Activated CD8-positive, alpha-beta memory T cell treated with anti-CD3 and anti-CD28 coated beads, Interleukin-2, amount 10 ng/mL, durations not matched to agents 7 days and 5 days (primary cell): ENCODE measurements at regions not wholly inside any gene's neighbourhood (a gene's known extent, or its start where the extent isn't known, plus 50 kb on each side); places are given as distances from the start of the nearest gene placed in this dataset.
A peak's percentile ranks its signal among the peaks of the same experiment; 100 is the strongest.

Experiments used
- ATAC-seq: fragments of 150-1000 bp; cut with Tn5 transposase; one replicate; pipeline ENCODE4 v1.10.0; 2021; ENCODE audit warnings: moderate library complexity
- CTCF ChIA-PET: fragments of 350-600 bp; sonication (Branson Sonifier 250); formaldehyde crosslinking; loops from one replicate; lab custom pipeline; 2021; ENCODE audit warnings: antibody characterized with exemption; lab: Charles Lee
- DNase-seq: peaks from one replicate; pipeline ENCODE4 v3.0.0-alpha.2; 2020
- H3K27ac Mint-ChIP-seq: one replicate; pipeline ENCODE4 v1.8.0; 2021; ENCODE audit warnings: mild to moderate bottlenecking, mixed read lengths
- H3K27me3 Mint-ChIP-seq: one replicate; pipeline ENCODE4 v1.8.0; 2021; ENCODE audit warnings: mixed read lengths
- H3K36me3 Mint-ChIP-seq: one replicate; pipeline ENCODE4 v1.8.0; 2021; ENCODE audit warnings: mild to moderate bottlenecking, mixed read lengths
- H3K4me1 Mint-ChIP-seq: one replicate; pipeline ENCODE4 v1.8.0; 2021; ENCODE audit warnings: mixed read lengths
- H3K4me3 Mint-ChIP-seq: one replicate; pipeline ENCODE4 v1.8.0; 2021; ENCODE audit warnings: mild to moderate bottlenecking, moderate library complexity, mixed read lengths
- H3K9me3 Mint-ChIP-seq: one replicate; pipeline ENCODE4 v1.8.0; 2022; ENCODE audit warnings: low read depth, mixed read lengths

GRCh38 chr15:98138910-98139309, 178.4 kb downstream of the ARRDC4 start:
- no peaks in the 10 kb centered on the region for H3K36me3 Mint-ChIP-seq
- no peaks in the 10 kb centered on the region for H3K27me3 Mint-ChIP-seq
- H3K27ac Mint-ChIP-seq, result no peak overlapping the region
- DNase-seq (no peak), ATAC-seq (no peak)
- CTCF ChIA-PET, result no interaction called here
- no peak overlapping the region for H3K4me3 Mint-ChIP-seq
- no peaks in the 10 kb centered on the region for H3K9me3 Mint-ChIP-seq
- H3K4me1 Mint-ChIP-seq, result no peaks in the 10 kb centered on the region

- CTCF ChIA-PET, result no interaction called here
- DNase-seq (no peak), ATAC-seq (no peak)
- no peak overlapping the region for H3K4me3 Mint-ChIP-seq
- no peaks in the 10 kb centered on the region for H3K4me1 Mint-ChIP-seq
- H3K36me3 Mint-ChIP-seq, result no peaks in the 10 kb centered on the region
- H3K27me3 Mint-ChIP-seq, result no peaks in the 10 kb centered on the region
- no peak overlapping the region for H3K27ac Mint-ChIP-seq
- no peaks in the 10 kb centered on the region for H3K9me3 Mint-ChIP-seq
These were observed 178.8 kb downstream of the ARRDC4 start for GRCh38 chr15:98139337-98139736.

- no peak for ATAC-seq
- no peak for DNase-seq
- no peak overlapping the region for H3K4me3 Mint-ChIP-seq
- no peak overlapping the region for H3K27ac Mint-ChIP-seq
- no peaks in the 10 kb centered on the region for H3K9me3 Mint-ChIP-seq
- H3K27me3 Mint-ChIP-seq, result no peaks in the 10 kb centered on the region
- CTCF ChIA-PET, result no interaction called here
- no peaks in the 10 kb centered on the region for H3K4me1 Mint-ChIP-seq
- no peaks in the 10 kb centered on the region for H3K36me3 Mint-ChIP-seq
These were observed 182.1 kb downstream of the ARRDC4 start for GRCh38 chr15:98142572-98142971.

- no peaks in the 10 kb centered on the region for H3K36me3 Mint-ChIP-seq
- no peak for ATAC-seq
These were observed 182.6 kb downstream of the ARRDC4 start for GRCh38 chr15:98143116-98143515.

GRCh38 chr15:98144388-98144787, 183.9 kb downstream of the ARRDC4 start:
- no peak for DNase-seq
- no peak for ATAC-seq
- H3K4me1 Mint-ChIP-seq, result no peaks in the 10 kb centered on the region
- H3K4me3 Mint-ChIP-seq, result no peak overlapping the region
- CTCF ChIA-PET, result no interaction called here
- no peaks in the 10 kb centered on the region for H3K36me3 Mint-ChIP-seq
- no peak overlapping the region for H3K27ac Mint-ChIP-seq
- H3K9me3 Mint-ChIP-seq, result no peaks in the 10 kb centered on the region
- H3K27me3 Mint-ChIP-seq, result no peaks in the 10 kb centered on the region

More at GRCh38 chr15:98143116-98143515, 182.6 kb downstream of the ARRDC4 start:
- no peak for DNase-seq
- H3K4me1 Mint-ChIP-seq, result no peaks in the 10 kb centered on the region
- H3K4me3 Mint-ChIP-seq, result no peak overlapping the region
- no peaks in the 10 kb centered on the region for H3K9me3 Mint-ChIP-seq
- H3K27ac Mint-ChIP-seq, result no peak overlapping the region
- CTCF ChIA-PET, result no interaction called here
- no peaks in the 10 kb centered on the region for H3K27me3 Mint-ChIP-seq

- Mint-ChIP-seq H3K4me1 (no peaks in the 10 kb centered on the region), H3K4me3 (no peak overlapping the region), H3K27me3 (no peaks in the 10 kb centered on the region), H3K9me3 (no peaks in the 10 kb centered on the region), H3K36me3 (no peaks in the 10 kb centered on the region), H3K27ac (no peak overlapping the region)
- CTCF ChIA-PET, result no interaction called here
- DNase-seq (no peak), ATAC-seq (no peak)
These were observed 185.7 kb downstream of the ARRDC4 start for GRCh38 chr15:98146031-98146820.

- CTCF ChIA-PET, result no interaction called here
- Mint-ChIP-seq H3K27ac (no peak overlapping the region), H3K27me3 (no peaks in the 10 kb centered on the region), H3K9me3 (no peaks in the 10 kb centered on the region), H3K4me3 (no peak overlapping the region), H3K4me1 (no peaks in the 10 kb centered on the region), H3K36me3 (no peaks in the 10 kb centered on the region)
- no peak for ATAC-seq
- DNase-seq, result no peak
These were observed 186.9 kb downstream of the ARRDC4 start for GRCh38 chr15:98147415-98147814.

- Mint-ChIP-seq H3K27ac (no peak overlapping the region), H3K27me3 (no peaks in the 10 kb centered on the region), H3K9me3 (no peaks in the 10 kb centered on the region), H3K36me3 (no peaks in the 10 kb centered on the region), H3K4me3 (no peak overlapping the region), H3K4me1 (no peaks in the 10 kb centered on the region)
- DNase-seq (no peak), ATAC-seq (no peak)
- CTCF ChIA-PET, result no interaction called here
These were observed 189.6 kb downstream of the ARRDC4 start for GRCh38 chr15:98150084-98150483.

GRCh38 chr15:98150536-98150935, 190.0 kb downstream of the ARRDC4 start:
- H3K4me3 Mint-ChIP-seq, result no peak overlapping the region
- H3K4me1 Mint-ChIP-seq, result no peaks in the 10 kb centered on the region
- H3K27ac Mint-ChIP-seq, result no peak overlapping the region
- H3K36me3 Mint-ChIP-seq, result no peaks in the 10 kb centered on the region
- H3K27me3 Mint-ChIP-seq, result no peaks in the 10 kb centered on the region
- CTCF ChIA-PET, result no interaction called here
- H3K9me3 Mint-ChIP-seq, result no peaks in the 10 kb centered on the region
- no peak for ATAC-seq
- DNase-seq, result no peak

GRCh38 chr15:98151096-98151495, 190.6 kb downstream of the ARRDC4 start:
- Mint-ChIP-seq H3K27ac (no peak overlapping the region), H3K9me3 (no peaks in the 10 kb centered on the region), H3K27me3 (no peaks in the 10 kb centered on the region), H3K4me3 (no peak overlapping the region), H3K4me1 (no peaks in the 10 kb centered on the region), H3K36me3 (no peaks in the 10 kb centered on the region)
- DNase-seq, result no peak
- CTCF ChIA-PET, result no interaction called here
- ATAC-seq, result no peak

- Mint-ChIP-seq H3K4me3 (no peak overlapping the region), H3K9me3 (no peaks in the 10 kb centered on the region), H3K36me3 (no peaks in the 10 kb centered on the region), H3K27me3 (no peaks in the 10 kb centered on the region), H3K4me1 (no peaks in the 10 kb centered on the region), H3K27ac (no peak overlapping the region)
- no peak for ATAC-seq
- CTCF ChIA-PET, result no interaction called here
- no peak for DNase-seq
These were observed 191.7 kb downstream of the ARRDC4 start for GRCh38 chr15:98152156-98152555.

GRCh38 chr15:98154863-98155262, 194.4 kb downstream of the ARRDC4 start:
- no peak overlapping the region for H3K27ac Mint-ChIP-seq
- DNase-seq (no peak), ATAC-seq (no peak)
- no peaks in the 10 kb centered on the region for H3K27me3 Mint-ChIP-seq
- H3K9me3 Mint-ChIP-seq, result no peaks in the 10 kb centered on the region
- CTCF ChIA-PET, result no interaction called here
- H3K4me1 Mint-ChIP-seq, result peaks cover 5% of the 10 kb centered on the region
- no peak overlapping the region for H3K4me3 Mint-ChIP-seq
- H3K36me3 Mint-ChIP-seq, result no peaks in the 10 kb centered on the region

GRCh38 chr15:98155356-98155755, 194.9 kb downstream of the ARRDC4 start:
- CTCF ChIA-PET, result no interaction called here
- ATAC-seq, result no peak
- no peak overlapping the region for H3K27ac Mint-ChIP-seq

GRCh38 chr15:98160236-98160635, 199.7 kb downstream of the ARRDC4 start:
- no peak overlapping the region for H3K4me3 Mint-ChIP-seq
- CTCF ChIA-PET, result interaction anchor here (1.2 to 1.6 kb wide), 2 partner anchors 18 to 152 kb away, joined by 5 read pairs; no protein-coding TSS in a partner anchor

More at GRCh38 chr15:98155356-98155755, 194.9 kb downstream of the ARRDC4 start:
- Mint-ChIP-seq H3K9me3 (no peaks in the 10 kb centered on the region), H3K4me1 (peaks cover 10% of the 10 kb centered on the region), H3K27me3 (no peaks in the 10 kb centered on the region), H3K4me3 (no peak overlapping the region), H3K36me3 (no peaks in the 10 kb centered on the region)
- no peak for DNase-seq

More at GRCh38 chr15:98160236-98160635, 199.7 kb downstream of the ARRDC4 start:
- ATAC-seq (peak; percentile 90), DNase-seq (peak; percentile 83)
- Mint-ChIP-seq H3K27me3 (no peaks in the 10 kb centered on the region), H3K9me3 (no peaks in the 10 kb centered on the region), H3K27ac (peak overlapping the region; percentile 58), H3K36me3 (no peaks in the 10 kb centered on the region), H3K4me1 (peaks cover 17% of the 10 kb centered on the region)
